SK-N-SH (cell line): ENCODE measurements at regions not wholly inside any gene's neighbourhood (a gene's known extent, or its start where the extent isn't known, plus 50 kb on each side); places are given as distances from the start of the nearest gene placed in this dataset.

Experiments
- CTCF ChIA-PET: fragments of 300-600, 350-600 bp; formaldehyde crosslinking; extraction: SDS; loops from one replicate; lab custom pipeline; 2021; lab: Yijun Ruan, JAX
- POLR2A ChIA-PET: fragments of 350-600 bp; sonication (Branson Sonifier 250); formaldehyde crosslinking; extraction: SDS; loops from one replicate; lab custom pipeline; 2020; ENCODE audit warnings: antibody characterized with exemption, inconsistent platforms; lab: Yijun Ruan, JAX
- DNase-seq: peaks from one replicate; pipeline ENCODE4 v3.0.0; 2012
- H2AFZ ChIP-seq: fragments of 200-600 bp; sonication (generic); 2 replicates; pipeline ENCODE4 v1.8.1; 2016; ENCODE audit warnings: antibody characterized with exemption, mild to moderate bottlenecking, low read depth
- H3F3A ChIP-seq: fragments of 200-600 bp; sonication (generic); replicated peaks from 2 replicates; pipeline ENCODE3; 2016; ENCODE audit warnings: antibody characterized with exemption, mild to moderate bottlenecking; ENCODE audit not compliant: insufficient read depth
- H3K27ac ChIP-seq, 2 experiments: fragments of 200-500 bp in 1 of 2; fragments of 200-600 bp in 1 of 2; sonication (Bioruptor generic) in 1 of 2; sonication (generic), shearing (Covaris generic) in 1 of 2; 2 replicates each; pipeline versions ENCODE4 v1.5.1 to v1.6.1; 2014 to 2016; ENCODE audit warnings: low read depth in 2 of 2, inconsistent platforms in 1 of 2, low read length in 1 of 2, mild to moderate bottlenecking in 1 of 2, mixed read lengths in 1 of 2
- H3K27me3 ChIP-seq: fragments of 200-600 bp; sonication (generic), shearing (Covaris generic); 2 replicates; pipeline ENCODE4 v1.6.1; 2016; ENCODE audit warnings: mixed run types; ENCODE audit not compliant: insufficient read depth
- H3K36me3 ChIP-seq, 2 experiments: fragments of 200-500 bp in 1 of 2; fragments of 200-600 bp in 1 of 2; sonication (Bioruptor generic) in 1 of 2; sonication (generic) in 1 of 2; replicated peaks in 1 of 2; 2 replicates each; pipeline versions ENCODE3 to v1.5.1; 2014 to 2016; ENCODE audit warnings: low read length in 1 of 2, mild to moderate bottlenecking in 1 of 2; ENCODE audit not compliant: insufficient read depth in 2 of 2, control insufficient read depth in 1 of 2
- H3K4me1 ChIP-seq, 2 experiments: fragments of 200-500 bp in 1 of 2; fragments of 200-600 bp in 1 of 2; sonication (Bioruptor generic) in 1 of 2; sonication (generic), shearing (Covaris generic) in 1 of 2; 2 replicates each; pipeline versions ENCODE4 v1.5.1 to v1.6.1; 2014 to 2016; ENCODE audit warnings: low read depth in 1 of 2, low read length in 1 of 2, mixed run types in 1 of 2; ENCODE audit not compliant: insufficient read depth in 2 of 2, control insufficient read depth in 1 of 2
- H3K4me2 ChIP-seq: fragments of 200-600 bp; sonication (generic), shearing (Covaris generic); 2 replicates; pipeline ENCODE4 v1.6.1; 2017; ENCODE audit warnings: mixed run types
- H3K4me3 ChIP-seq, 2 experiments: fragments of 200-500 bp in 1 of 2; fragments of 200-600 bp in 1 of 2; sonication (Bioruptor generic) in 1 of 2; sonication (generic), shearing (Covaris generic) in 1 of 2; 2 replicates each; pipeline versions ENCODE4 v1.5.1 to v1.8.1; 2014 to 2016; ENCODE audit warnings: low read depth in 2 of 2, inconsistent platforms in 1 of 2, low read length in 1 of 2, mild to moderate bottlenecking in 1 of 2, mixed read lengths in 1 of 2, moderate library complexity in 1 of 2
- H3K79me2 ChIP-seq: fragments of 200-600 bp; sonication (generic); 2 replicates; pipeline ENCODE4 v1.8.1; 2017; ENCODE audit warnings: mild to moderate bottlenecking; ENCODE audit not compliant: insufficient read depth
- H3K9ac ChIP-seq: fragments of 200-600 bp; sonication (generic); 2 replicates; pipeline ENCODE4 v1.6.1; 2017; ENCODE audit warnings: mixed run types
- H3K9me2 ChIP-seq: fragments of 200-600 bp; sonication (generic); 2 replicates; pipeline ENCODE4 v1.6.1; 2017; ENCODE audit warnings: mixed run types
- H3K9me3 ChIP-seq: fragments of 200-600 bp; sonication (generic); 2 replicates; pipeline ENCODE4 v1.6.1; 2017; ENCODE audit warnings: mixed run types, mild to moderate bottlenecking, moderate library complexity
- H4K20me1 ChIP-seq: fragments of 200-600 bp; sonication (generic); 2 replicates; pipeline ENCODE4 v1.6.1; 2017; ENCODE audit warnings: mild to moderate bottlenecking, mixed run types; ENCODE audit not compliant: insufficient read depth
- CHD2 ChIP-seq: fragments of 150-350 bp; IDR thresholded peaks from 2 replicates; pipeline ENCODE4 v1.6.1; 2018; ENCODE audit warnings: low read length; ENCODE audit not compliant: partially characterized antibody
- EP300 ChIP-seq, 2 experiments: IDR thresholded peaks; 2 replicates each; pipeline versions ENCODE4 v1.4.0 to v1.6.1; 2012; ENCODE audit warnings: borderline replicate concordance in 1 of 2, low read depth in 1 of 2, low read length in 1 of 2
- MXI1 ChIP-seq: IDR thresholded peaks from 2 replicates; pipeline ENCODE4 v1.6.1; 2012; ENCODE audit warnings: mild to moderate bottlenecking, low read depth, low read length, improper control_type of control experiment
- NRF1 ChIP-seq: IDR thresholded peaks from 2 replicates; pipeline ENCODE4 v1.6.1; 2012; ENCODE audit warnings: low read depth, mild to moderate bottlenecking, low read length
- RFX5 ChIP-seq: IDR thresholded peaks from 2 replicates; pipeline ENCODE4 v1.6.1; 2012; ENCODE audit warnings: mild to moderate bottlenecking, improper control_type of control experiment, low read length
- WGBS: methylation state at CpG from one replicate; pipeline ENCODE4 v1.1.6; 2017; ENCODE audit warnings: low lambda C conversion rate; 5-methylcytosine and 5-hydroxymethylcytosine counted together
- TF ChIP-seq, protein P1 (sequence below): fragments of 150-350 bp; IDR thresholded peaks from 2 replicates; pipeline ENCODE4 v1.6.1; 2016; ENCODE audit warnings: mild to moderate bottlenecking, low read depth, low read length
- TF ChIP-seq, protein P2 (sequence below): IDR thresholded peaks from 2 replicates; pipeline ENCODE4 v1.4.0; 2012; ENCODE audit warnings: low read depth
- TF ChIP-seq, protein P3 (sequence below): fragments of 200-600 bp; sonication (generic); IDR thresholded peaks from 2 replicates; pipeline ENCODE4 v1.6.1; 2017; ENCODE audit warnings: antibody characterized with exemption, mild to moderate bottlenecking, moderate library complexity
- TF ChIP-seq, protein P4 (sequence below): IDR thresholded peaks from 2 replicates; pipeline ENCODE4 v1.4.0; 2012; ENCODE audit warnings: low read depth, borderline replicate concordance

DNA sequence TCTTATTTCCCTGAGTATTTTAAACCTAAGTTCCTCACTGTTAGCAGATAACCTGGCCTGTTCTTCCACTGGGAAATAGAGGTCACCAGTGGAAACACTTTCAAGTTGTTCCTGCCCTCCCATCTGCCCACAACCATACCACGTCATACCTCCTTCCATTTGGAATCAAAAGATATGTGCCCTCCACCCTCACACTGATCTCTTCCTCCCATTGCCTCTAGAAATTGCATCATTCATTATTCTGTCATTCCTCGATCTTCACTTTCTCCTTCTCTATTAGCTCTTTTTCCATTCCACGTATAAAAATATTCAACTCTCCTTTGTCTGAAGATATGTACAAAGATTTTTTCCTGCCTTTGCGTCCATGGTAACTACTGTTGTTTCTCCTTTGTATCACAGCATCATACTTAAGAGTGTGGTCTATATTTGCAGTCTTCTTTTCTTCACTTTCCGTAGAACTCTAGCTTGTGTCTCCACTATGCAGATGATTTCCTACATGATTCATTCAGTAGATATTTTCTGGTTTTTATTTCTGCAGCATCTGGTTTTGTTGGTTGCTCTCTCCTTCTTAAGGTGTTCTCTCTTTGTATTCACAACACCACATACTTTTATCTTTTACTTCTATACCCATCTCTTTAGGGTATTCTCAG is 312.3 kb downstream of the REEP3 start:
- no peak for TF ChIP-seq NRF1
- no peak for TF ChIP-seq CHD2
- TF ChIP-seq, protein P1, sequence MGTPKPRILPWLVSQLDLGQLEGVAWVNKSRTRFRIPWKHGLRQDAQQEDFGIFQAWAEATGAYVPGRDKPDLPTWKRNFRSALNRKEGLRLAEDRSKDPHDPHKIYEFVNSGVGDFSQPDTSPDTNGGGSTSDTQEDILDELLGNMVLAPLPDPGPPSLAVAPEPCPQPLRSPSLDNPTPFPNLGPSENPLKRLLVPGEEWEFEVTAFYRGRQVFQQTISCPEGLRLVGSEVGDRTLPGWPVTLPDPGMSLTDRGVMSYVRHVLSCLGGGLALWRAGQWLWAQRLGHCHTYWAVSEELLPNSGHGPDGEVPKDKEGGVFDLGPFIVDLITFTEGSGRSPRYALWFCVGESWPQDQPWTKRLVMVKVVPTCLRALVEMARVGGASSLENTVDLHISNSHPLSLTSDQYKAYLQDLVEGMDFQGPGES: no peak
- TF ChIP-seq, protein P2, sequence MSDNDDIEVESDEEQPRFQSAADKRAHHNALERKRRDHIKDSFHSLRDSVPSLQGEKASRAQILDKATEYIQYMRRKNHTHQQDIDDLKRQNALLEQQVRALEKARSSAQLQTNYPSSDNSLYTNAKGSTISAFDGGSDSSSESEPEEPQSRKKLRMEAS: no peak
- TF ChIP-seq, protein P3, sequence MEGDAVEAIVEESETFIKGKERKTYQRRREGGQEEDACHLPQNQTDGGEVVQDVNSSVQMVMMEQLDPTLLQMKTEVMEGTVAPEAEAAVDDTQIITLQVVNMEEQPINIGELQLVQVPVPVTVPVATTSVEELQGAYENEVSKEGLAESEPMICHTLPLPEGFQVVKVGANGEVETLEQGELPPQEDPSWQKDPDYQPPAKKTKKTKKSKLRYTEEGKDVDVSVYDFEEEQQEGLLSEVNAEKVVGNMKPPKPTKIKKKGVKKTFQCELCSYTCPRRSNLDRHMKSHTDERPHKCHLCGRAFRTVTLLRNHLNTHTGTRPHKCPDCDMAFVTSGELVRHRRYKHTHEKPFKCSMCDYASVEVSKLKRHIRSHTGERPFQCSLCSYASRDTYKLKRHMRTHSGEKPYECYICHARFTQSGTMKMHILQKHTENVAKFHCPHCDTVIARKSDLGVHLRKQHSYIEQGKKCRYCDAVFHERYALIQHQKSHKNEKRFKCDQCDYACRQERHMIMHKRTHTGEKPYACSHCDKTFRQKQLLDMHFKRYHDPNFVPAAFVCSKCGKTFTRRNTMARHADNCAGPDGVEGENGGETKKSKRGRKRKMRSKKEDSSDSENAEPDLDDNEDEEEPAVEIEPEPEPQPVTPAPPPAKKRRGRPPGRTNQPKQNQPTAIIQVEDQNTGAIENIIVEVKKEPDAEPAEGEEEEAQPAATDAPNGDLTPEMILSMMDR: no peak
- no peak for TF ChIP-seq MXI1
- TF ChIP-seq, protein P4, sequence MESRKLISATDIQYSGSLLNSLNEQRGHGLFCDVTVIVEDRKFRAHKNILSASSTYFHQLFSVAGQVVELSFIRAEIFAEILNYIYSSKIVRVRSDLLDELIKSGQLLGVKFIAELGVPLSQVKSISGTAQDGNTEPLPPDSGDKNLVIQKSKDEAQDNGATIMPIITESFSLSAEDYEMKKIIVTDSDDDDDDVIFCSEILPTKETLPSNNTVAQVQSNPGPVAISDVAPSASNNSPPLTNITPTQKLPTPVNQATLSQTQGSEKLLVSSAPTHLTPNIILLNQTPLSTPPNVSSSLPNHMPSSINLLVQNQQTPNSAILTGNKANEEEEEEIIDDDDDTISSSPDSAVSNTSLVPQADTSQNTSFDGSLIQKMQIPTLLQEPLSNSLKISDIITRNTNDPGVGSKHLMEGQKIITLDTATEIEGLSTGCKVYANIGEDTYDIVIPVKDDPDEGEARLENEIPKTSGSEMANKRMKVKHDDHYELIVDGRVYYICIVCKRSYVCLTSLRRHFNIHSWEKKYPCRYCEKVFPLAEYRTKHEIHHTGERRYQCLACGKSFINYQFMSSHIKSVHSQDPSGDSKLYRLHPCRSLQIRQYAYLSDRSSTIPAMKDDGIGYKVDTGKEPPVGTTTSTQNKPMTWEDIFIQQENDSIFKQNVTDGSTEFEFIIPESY: no peak
- TF ChIP-seq EP300 (IDR thresholded peaks at IDR 0.05; ENCODE audit: borderline replicate concordance in 1 of 2, low read depth in 1 of 2, low read length in 1 of 2): no peak
- no peak for TF ChIP-seq RFX5
- Histone ChIP-seq H3K79me2 (no peaks in the 10 kb centered on the region), H3K4me2 (no peak overlapping the region), H2AFZ (no peak overlapping the region), H3K27me3 (no peaks in the 10 kb centered on the region; the same call in 1 of the 2 replicates), H3K36me3 (no peaks in the 10 kb centered on the region), H3K9ac (no peak overlapping the region), H3K27ac (no peak overlapping the region), H3K9me3 (no peaks in the 10 kb centered on the region), H3K4me3 (no peak overlapping the region), H4K20me1 (no peaks in the 10 kb centered on the region), H3K4me1 (no peaks in the 10 kb centered on the region), H3F3A (no peaks in the 10 kb centered on the region), H3K9me2 (no peaks in the 10 kb centered on the region)
- no peak for DNase-seq
- POLR2A ChIA-PET: no interaction called here
- 46% methylated on average over 5 of the region's 5 CpGs for WGBS
- CTCF ChIA-PET: interaction anchor here (1.4 kb wide), 1 partner anchor 14 kb away, joined by 6 read pairs; no protein-coding TSS in a partner anchor
